GM06990 (cell line): ENCODE measurements at regions not wholly inside any gene's neighbourhood (a gene's known extent, or its start where the extent isn't known, plus 50 kb on each side); places are given as distances from the start of the nearest gene placed in this dataset.

Experiments
- DNase-seq: peaks from one replicate; pipeline ENCODE4 v3.0.0-alpha.2; 2011; ENCODE audit not compliant: insufficient read length; ENCODE audit errors: extremely low read depth
- H3K27me3 ChIP-seq: replicated peaks from 2 replicates; pipeline ENCODE4 v1.6.0; 2011; ENCODE audit warnings: low read length; ENCODE audit not compliant: control insufficient read depth, insufficient read depth
- H3K36me3 ChIP-seq: 2 replicates; pipeline ENCODE4 v1.5.1; 2011; ENCODE audit warnings: low read length; ENCODE audit not compliant: control insufficient read depth, insufficient read depth
- H3K4me3 ChIP-seq: replicated peaks from 2 replicates; pipeline ENCODE4 v1.5.1; 2011; ENCODE audit warnings: low read depth, mild to moderate bottlenecking, control low read depth, low read length
- CTCF ChIP-seq: IDR thresholded peaks from 2 replicates; pipeline ENCODE4 v1.5.1; 2011; ENCODE audit warnings: low read length, control low read depth, mild to moderate bottlenecking, inconsistent platforms; ENCODE audit not compliant: insufficient read depth, poor library complexity, severe bottlenecking

GRCh38 chr5:3684771-3685354 is 89.2 kb downstream of the IRX1 start:
- Histone ChIP-seq H3K4me3 (no peak overlapping the region), H3K36me3 (no peaks in the 10 kb centered on the region), H3K27me3 (no peaks in the 10 kb centered on the region)
- TF ChIP-seq CTCF, result no peak
- no peak for DNase-seq

GRCh38 chr5:3694819-3695218 is 99.2 kb downstream of the IRX1 start:
- TF ChIP-seq CTCF, result no peak
- DNase-seq, result no peak
- no peak overlapping the region for H3K4me3 ChIP-seq
- H3K36me3 ChIP-seq, result no peaks in the 10 kb centered on the region
- H3K27me3 ChIP-seq, result no peaks in the 10 kb centered on the region

- no peak for TF ChIP-seq CTCF
- DNase-seq, result no peak
- H3K36me3 ChIP-seq, result no peaks in the 10 kb centered on the region
- H3K27me3 ChIP-seq, result no peaks in the 10 kb centered on the region
- no peak overlapping the region for H3K4me3 ChIP-seq
Observed at GRCh38 chr5:3695818-3696217, 100.2 kb downstream of the IRX1 start.

- TF ChIP-seq CTCF, result no peak
- DNase-seq, result no peak
- H3K4me3 ChIP-seq, result no peak overlapping the region
- H3K36me3 ChIP-seq, result no peaks in the 10 kb centered on the region
- no peaks in the 10 kb centered on the region for H3K27me3 ChIP-seq
Observed at GRCh38 chr5:3698412-3698811, 102.8 kb downstream of the IRX1 start.

- no peak for DNase-seq
- no peak for TF ChIP-seq CTCF
- Histone ChIP-seq H3K27me3 (no peaks in the 10 kb centered on the region), H3K4me3 (no peak overlapping the region), H3K36me3 (no peaks in the 10 kb centered on the region)
Observed at GRCh38 chr5:3701694-3702093, 106.1 kb downstream of the IRX1 start.

- TF ChIP-seq CTCF, result no peak
- Histone ChIP-seq H3K4me3 (no peak overlapping the region), H3K27me3 (no peaks in the 10 kb centered on the region), H3K36me3 (no peaks in the 10 kb centered on the region)
- no peak for DNase-seq
Observed at GRCh38 chr5:3704661-3705060, 109.0 kb downstream of the IRX1 start.
